ENCODE measurements at regions not wholly inside any gene's neighbourhood (a gene's known extent, or its start where the extent isn't known, plus 50 kb on each side); places are given as distances from the start of the nearest gene placed in this dataset.
A peak's percentile ranks its signal among the peaks of the same experiment; 100 is the strongest.
"Not testable (repeated sequence)": the region's sequence is repeated elsewhere in the genome, so short reads cannot be mapped to it uniquely, and the experiment has no call there.

DNA sequence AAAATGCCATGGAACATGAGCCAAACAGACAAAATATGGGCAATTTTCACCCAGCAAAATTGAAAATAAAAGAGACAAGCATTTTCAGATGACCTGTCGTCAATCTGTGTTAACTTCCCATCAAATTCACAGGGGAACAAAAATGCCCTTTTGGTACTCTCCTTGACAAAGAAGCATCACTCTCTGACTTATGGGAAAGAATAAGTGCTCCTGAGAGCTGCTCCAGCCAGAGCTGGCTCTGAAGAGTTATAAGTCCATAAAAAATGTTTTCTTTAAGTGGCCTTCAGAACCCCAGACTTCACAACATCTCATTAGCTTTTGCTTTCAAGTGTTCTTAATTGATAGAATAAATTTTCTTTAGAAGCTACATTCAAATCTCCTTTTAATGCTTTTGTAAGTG, 721.4 kb upstream of the GOT2 start:
- no peak for DNase-seq

GRCh38 chr16:59450513-59450912, 716.4 kb upstream of the GOT2 start:
- DNase-seq: not testable (repeated sequence)

- DNase-seq: no peak
Observed at GRCh38 chr16:59440502-59440901, 706.4 kb upstream of the GOT2 start.

GRCh38 chr16:59432896-59433295, 698.8 kb upstream of the GOT2 start:
- no peak for DNase-seq

- DNase-seq: no peak
Observed at GRCh38 chr16:59432276-59432675, 698.2 kb upstream of the GOT2 start.

GRCh38 chr16:59424714-59425273, 690.7 kb upstream of the GOT2 start:
- DNase-seq: no peak

- DNase-seq: no peak
Observed at GRCh38 chr16:59411961-59412841, 678.1 kb upstream of the GOT2 start.

DNA sequence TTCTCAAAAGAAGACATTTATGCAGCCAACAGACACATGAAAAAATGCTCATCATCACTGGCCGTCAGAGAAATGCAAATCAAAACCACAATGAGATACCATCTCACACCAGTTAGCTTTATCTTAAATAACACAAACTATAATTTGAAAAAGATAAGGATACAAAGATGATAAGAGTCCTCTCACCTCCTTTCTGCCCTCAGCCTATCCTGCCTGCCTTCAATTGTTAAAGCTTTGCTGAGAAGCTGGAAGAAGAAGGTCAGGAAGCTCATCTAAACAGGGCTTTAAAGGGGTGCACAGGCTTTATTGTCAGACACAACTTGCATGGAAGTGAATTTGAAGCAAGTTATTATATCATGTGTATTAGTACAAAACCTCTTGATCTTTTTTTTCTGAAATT, 676.3 kb upstream of the GOT2 start:
- DNase-seq: no peak

GRCh38 chr16:59405802-59406201, 671.7 kb upstream of the GOT2 start:
- DNase-seq: no peak

GRCh38 chr16:59404509-59404908, 670.4 kb upstream of the GOT2 start:
- DNase-seq: no peak

DNA sequence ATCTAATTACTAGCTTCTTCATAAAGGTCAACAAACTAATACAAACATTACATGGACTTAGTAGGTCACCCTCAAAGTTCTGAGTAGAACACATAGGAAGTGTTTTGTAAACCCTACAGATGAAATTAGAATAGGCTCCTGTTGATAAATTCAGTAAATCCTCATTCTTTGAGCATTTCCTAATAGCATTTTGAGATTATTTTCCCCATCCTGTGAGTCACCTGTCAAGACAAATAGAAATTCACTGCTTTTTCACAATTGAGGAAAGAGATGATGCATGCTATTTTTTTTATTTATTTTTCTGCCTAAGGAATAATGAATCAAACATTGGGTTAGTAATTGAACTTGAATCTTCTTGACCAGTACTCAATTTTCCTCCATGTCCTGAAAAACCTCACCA, 666.7 kb upstream of the GOT2 start:
- no peak for DNase-seq

DNA sequence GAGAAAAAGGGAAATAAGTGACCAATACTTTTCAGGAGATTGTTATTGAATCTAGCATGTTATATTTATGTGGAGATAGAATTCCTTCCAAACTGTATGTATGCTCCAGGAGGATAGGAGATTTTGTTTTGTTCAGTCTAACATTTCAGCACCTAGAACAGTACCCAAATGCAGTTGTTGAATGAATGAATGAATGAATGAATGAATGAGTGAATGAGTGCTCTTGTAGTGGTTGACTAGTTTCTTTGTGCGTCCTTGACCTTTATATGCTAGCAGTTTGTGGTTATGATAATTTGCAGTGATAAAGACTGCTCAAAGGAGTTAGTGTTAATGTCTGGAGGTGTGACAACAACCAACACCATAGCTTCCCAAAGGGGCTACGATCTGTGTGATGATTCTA, 663.5 kb upstream of the GOT2 start:
- no peak for DNase-seq

DNA sequence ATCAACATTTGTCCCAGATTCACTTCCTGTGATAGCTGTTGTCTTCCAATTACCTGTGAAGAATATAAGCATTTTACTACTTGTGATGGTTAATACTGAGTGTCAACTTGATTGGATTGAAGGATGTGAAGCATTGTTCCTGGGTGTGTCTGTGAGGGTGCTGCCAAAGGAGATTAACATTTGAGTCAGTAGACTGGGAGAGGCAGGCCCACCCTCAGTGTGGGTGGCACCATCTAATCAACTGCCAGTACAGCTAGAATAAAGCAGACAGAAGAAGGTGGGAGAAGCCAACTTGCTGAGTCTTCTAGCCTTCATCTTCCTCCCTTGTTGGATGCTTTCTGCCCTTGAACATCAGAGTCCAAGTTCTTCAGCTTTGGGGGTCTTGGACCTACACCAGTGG, 660.4 kb upstream of the GOT2 start:
- DNase-seq: no peak

- DNase-seq: no peak
Observed at GRCh38 chr16:59392911-59393310, 658.8 kb upstream of the GOT2 start.

- no peak for DNase-seq
Observed at GRCh38 chr16:59391617-59392364, 657.7 kb upstream of the GOT2 start.

DNA sequence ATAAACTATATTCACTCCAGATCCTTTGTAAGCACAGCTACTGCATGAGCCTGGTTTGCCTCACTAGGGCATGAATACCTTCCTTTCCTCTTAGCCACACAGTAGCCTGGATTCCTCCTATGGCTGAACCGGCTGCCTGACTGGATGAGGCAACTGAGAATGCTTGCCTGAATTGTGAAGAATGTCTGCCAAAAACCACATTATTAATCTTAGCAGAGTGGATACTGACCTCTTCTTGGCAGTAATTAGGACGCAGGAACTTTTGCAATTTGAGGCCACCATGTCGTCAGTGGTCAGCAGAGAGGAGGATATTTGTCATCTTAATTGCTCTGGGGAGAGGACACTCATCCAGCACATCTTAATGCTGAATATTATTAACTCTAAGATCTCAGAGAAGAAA, 651.8 kb upstream of the GOT2 start:
- DNase-seq: peak; percentile 13

- DNase-seq: no peak
Observed at GRCh38 chr16:59385491-59385890, 651.4 kb upstream of the GOT2 start.

GRCh38 chr16:59373632-59374031, 639.5 kb upstream of the GOT2 start:
- DNase-seq: no peak

GRCh38 chr16:59370717-59371116, 636.6 kb upstream of the GOT2 start:
- no peak for DNase-seq

DNA sequence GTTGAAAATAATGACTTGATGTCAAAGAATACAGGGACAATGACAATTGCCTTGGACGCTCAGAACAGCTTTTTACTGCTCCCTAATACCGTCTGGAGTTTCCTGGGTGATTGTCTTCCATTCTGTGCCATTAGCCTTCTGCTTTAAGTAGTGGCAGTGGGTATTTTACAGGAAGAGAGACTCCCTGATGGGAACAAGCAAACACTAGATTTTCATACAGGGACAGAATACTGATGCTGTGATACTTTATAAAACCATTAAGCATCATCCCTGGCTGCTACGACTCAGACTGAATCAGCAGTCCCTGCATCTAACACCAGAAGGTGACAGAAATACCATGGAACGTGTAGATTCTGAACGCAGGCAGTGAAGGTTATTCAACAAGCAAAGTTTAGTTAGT, 635.4 kb upstream of the GOT2 start:
- DNase-seq: no peak

DNA sequence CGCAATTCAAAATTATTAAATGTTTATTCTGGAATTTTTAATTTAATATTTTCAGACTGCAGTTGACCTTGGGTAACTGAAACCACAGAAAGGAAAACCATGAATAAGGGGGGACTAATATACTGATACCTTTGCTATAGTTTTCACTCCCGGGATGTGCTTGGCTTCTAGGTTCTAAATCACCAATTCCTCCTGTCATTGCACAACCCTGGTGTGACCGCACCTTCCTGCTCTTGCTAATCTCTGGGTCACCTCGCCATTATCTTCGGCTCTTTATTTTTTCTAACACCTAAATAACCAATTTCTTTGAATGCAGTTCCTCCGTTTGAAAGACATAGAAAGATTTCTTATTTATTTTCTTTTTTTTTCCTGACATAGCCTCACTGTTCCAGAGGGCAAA, 634.5 kb upstream of the GOT2 start:
- DNase-seq: no peak

DNA sequence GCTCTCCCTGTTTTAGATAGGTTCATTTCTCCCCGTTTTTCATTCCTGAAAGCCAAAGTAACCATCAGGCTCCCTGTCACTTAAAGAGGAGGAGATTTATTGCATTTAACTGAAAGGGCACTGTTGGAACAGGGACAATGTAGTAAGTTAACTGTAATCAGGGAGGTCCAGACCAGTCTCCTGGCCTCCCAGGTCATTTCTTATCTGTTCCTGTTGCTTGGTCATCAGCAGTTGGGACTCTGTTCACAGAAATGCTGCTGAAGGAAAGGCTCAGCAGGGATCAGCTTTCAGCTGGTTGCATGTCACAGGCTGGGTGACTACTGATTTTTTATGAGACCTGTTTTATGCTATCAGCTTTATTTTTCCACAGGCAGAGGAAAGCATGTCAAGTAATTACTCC, 622.6 kb upstream of the GOT2 start:
- no peak for DNase-seq

- no peak for DNase-seq
Observed at GRCh38 chr16:59356144-59356543, 622.0 kb upstream of the GOT2 start.

DNA sequence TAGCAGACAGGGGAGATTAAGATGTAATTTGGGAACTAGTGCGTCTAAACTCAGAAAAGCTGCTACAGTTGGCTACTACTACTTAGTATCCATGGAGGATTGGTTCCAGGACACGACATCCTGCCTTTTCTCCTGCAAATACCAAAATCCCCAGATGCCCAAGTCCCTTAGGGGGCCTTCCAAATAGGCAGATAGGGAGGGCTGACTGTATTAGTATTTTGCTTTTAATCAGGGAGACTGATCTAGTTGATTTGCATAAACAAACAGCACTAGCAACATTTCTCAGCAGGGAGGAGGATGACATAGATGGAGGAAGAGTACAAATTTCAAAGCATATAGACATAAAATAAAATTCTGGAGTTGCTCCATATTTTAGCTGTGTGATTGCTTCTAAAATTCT, 621.6 kb upstream of the GOT2 start:
- DNase-seq: no peak
